DND-41 (cell line): ENCODE measurements at regions not wholly inside any gene's neighbourhood (a gene's known extent, or its start where the extent isn't known, plus 50 kb on each side); places are given as distances from the start of the nearest gene placed in this dataset.

Source experiments
- EZH2 ChIP-seq: IDR thresholded peaks from 3 replicates; pipeline ENCODE4 v1.6.1; 2012; ENCODE audit warnings: borderline replicate concordance, low read depth, mild to moderate bottlenecking, moderate library complexity, low read length, inconsistent platforms; ENCODE audit not compliant: severe bottlenecking
- TF ChIP-seq, protein P1 (sequence below): IDR thresholded peaks from 2 replicates; pipeline ENCODE4 v1.5.1; 2012; ENCODE audit warnings: borderline replicate concordance, low read length, moderate library complexity, mild to moderate bottlenecking; ENCODE audit not compliant: poor library complexity, severe bottlenecking; ENCODE audit errors: extremely low read depth

DNA sequence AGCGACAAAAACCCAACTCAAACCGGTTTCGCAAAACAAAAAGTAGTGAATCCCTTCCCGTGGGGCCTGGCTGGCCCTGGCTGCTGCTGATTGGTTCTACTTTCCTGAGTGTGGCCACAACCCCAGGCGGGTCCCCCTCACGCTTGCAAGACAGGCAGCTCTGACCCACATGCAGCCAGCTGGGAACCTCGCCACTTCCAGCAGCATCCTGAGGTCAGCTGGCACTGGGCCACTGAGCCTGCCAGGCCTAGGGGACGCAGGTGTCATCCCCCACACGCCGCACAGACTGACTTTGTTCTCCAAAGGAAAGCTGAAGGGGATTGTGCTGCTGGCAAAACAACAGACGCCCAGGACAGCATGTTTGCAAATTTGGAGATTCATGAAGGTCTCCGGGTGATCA, 111.1 kb downstream of the TPRA1 start:
- TF ChIP-seq, protein P1, sequence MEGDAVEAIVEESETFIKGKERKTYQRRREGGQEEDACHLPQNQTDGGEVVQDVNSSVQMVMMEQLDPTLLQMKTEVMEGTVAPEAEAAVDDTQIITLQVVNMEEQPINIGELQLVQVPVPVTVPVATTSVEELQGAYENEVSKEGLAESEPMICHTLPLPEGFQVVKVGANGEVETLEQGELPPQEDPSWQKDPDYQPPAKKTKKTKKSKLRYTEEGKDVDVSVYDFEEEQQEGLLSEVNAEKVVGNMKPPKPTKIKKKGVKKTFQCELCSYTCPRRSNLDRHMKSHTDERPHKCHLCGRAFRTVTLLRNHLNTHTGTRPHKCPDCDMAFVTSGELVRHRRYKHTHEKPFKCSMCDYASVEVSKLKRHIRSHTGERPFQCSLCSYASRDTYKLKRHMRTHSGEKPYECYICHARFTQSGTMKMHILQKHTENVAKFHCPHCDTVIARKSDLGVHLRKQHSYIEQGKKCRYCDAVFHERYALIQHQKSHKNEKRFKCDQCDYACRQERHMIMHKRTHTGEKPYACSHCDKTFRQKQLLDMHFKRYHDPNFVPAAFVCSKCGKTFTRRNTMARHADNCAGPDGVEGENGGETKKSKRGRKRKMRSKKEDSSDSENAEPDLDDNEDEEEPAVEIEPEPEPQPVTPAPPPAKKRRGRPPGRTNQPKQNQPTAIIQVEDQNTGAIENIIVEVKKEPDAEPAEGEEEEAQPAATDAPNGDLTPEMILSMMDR: no peak
- no peak for TF ChIP-seq EZH2
